HUDEP-2 (cell line): ENCODE measurements at regions not wholly inside any gene's neighbourhood (a gene's known extent, or its start where the extent isn't known, plus 50 kb on each side); places are given as distances from the start of the nearest gene placed in this dataset.
A peak's percentile ranks its signal among the peaks of the same experiment; 100 is the strongest.
"Not testable (repeated sequence)": the region's sequence is repeated elsewhere in the genome, so short reads cannot be mapped to it uniquely, and the experiment has no call there.

Source experiments
- DNase-seq, 76 experiments: peaks; one replicate each; lab custom pipeline; 2025; ENCODE audit not compliant: unreplicated experiment in 76 of 76; lab: John Stamatoyannopoulos, UW

- peak in 2 of 76 experiments; percentile 1 to 13 for DNase-seq
Measured at GRCh38 chr4:123661080-123661737, 264.6 kb downstream of the SPRY1 start.

- no peak for DNase-seq
Measured at GRCh38 chr4:123662827-123663226, 266.2 kb downstream of the SPRY1 start.

- no peak for DNase-seq
Measured at GRCh38 chr4:123666486-123666885, 269.9 kb downstream of the SPRY1 start.

DNA sequence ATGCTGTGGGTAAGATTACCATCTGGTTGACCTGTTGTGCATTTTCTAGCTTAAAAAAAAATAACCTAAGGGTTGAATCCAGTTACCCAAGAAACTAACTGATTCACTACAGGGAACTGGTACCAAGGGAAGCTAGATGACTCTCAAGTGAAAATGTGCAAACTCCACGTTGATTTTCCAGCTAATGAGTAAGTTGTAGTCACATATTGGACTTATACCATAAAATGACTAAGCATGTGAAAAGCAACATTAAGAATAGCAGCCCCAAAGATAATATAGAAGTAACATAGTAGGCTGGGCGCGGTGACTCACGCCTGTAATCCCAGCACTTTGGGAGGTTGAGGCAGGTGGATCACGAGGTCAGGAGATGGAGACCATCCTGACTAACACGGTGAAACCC, 270.9 kb downstream of the SPRY1 start:
- DNase-seq: no peak

GRCh38 chr4:123667991-123668390, 271.4 kb downstream of the SPRY1 start:
- no peak for DNase-seq

DNA sequence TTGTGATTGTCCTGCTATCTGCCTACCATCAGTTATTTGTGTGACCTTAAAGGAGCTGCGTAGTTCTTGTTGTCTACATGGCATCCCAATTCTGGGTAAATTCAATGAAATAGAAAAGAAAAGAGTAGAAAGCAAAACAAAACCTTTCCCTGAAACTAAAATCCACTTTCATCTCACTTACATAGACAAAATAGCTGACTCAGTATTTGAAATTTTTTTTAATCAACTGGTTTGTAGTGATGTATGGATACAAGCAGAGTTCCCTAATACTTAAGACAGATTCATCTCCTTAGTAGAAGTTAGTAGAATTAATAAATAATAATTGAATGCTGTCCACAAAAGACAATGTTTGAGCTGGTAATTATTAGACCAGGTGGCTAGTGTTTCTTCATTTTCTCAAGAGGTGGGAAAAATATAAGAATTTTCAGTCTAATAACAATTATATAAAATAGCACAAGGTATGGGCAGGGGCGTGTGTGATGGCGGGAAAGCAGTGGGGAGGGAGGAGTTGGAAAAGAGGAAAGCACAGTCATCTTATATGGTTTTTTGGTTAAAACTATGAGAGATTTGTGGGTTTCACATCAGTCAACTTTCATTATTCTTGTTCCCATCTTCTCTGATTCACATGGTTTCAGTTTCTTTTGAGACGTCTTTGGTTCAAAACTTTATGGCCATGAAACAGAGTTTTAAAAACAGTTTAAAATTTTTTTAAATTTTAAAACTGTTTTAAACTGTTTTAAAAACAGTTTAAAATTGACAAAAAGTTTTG, 275.2 kb downstream of the SPRY1 start:
- no peak for DNase-seq

- DNase-seq: no peak
Measured at GRCh38 chr4:123672987-123673386, 276.4 kb downstream of the SPRY1 start.

DNA sequence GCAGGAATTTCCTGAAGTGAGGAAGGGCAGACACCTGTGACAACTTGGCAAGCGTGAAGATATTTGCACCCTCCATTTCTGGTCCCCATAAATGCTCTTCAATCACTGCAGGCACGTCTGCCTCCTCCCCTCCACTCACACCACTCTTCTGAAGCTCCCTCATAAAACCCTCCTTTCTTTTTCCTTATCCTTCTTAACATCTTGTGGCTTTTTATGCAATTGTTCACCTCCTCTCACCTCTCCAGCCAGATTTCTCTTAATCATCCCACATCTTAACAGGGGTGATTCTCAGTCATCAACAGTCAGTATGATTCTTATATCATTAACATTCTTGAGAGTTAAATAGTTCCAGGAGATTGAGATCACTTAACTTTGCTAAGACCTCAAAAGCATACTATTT, 277.4 kb downstream of the SPRY1 start:
- DNase-seq: no peak

DNA sequence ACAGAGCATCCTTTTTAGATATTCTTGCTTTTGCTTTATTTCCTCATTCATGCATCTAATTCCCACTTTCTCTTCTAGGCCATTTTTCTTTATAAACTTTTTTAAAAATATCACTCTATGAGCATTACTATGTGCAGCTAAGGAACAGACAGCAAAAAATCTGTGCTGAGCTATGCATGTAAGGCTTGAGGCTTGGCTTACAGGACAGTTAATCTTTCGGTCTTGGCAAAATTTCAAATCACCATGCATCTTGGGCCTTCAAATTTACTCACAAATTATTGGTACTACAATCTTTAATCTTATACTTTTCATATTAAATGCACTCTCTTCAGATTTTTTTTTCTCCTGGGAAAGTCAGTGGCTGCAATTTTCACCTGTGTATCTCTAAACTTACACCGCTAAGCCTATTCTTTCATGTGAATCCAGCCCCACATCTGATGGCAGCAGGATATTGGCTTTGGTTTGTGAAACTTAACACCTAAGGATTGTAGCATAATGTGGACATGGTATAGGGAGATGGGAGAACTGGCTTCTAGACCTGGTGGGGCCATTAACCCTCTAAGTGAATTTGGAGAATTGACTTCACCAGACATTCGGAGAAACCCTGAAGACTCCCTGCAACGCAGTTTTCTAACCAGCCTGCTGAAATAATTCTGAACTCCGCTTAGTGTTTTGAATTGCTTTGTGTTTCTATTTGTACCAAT, 278.3 kb downstream of the SPRY1 start:
- DNase-seq: no peak

DNA sequence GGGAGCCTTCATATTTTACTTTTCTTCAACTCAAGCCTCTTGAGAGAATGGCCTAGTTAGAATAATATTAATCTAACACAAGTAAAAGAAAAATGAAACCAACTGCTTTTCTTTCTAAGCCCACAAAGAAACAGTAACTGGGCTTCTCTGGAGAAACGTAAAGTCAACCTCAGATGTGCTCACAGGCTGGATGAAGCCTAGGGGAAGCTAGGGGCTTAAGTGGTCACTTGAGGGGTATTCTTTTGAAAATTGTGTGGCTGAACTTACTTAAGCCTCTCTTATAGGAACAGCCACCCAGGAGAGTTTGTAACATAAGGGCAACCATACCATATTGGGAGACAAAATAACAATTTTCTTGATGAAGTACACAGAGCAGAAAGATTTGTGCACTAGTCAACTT, 279.0 kb downstream of the SPRY1 start:
- no peak for DNase-seq

DNA sequence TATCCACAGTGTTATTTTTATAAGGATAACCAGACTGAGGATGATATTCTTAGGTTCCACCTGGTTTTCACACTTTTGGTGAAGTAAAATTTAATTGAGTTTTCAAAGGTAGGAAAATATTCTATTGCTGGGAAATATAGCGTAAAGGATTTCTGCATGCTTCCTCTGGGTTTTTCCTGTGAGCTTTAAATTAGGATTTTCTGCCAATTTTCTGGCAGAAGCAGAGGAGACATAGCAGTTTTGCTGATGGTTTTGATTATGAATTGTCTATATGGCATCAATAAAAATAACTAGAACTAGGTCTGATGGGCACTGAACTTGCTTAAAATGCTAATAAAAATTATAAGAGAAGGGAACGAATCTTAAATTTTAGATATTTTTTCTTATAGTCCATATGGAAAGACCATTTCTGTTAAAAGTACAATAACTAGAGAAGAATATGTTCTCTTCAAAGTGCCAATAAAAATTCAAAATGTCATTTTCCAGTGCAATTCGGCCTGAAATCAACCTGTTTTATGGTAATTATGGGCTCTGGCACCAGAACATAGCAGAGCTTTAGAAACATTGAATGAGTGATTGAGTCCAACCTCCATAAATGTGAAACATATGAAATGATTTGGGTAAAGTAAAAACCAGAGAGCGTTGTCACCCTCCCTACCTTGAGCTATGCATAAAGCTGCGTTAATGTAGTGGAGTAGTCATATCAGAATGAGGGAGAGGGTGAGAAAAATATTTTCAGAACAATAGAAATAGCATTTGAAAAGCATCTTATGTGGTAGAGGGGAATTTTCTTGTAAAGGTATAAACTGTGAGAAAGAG, 279.7 kb downstream of the SPRY1 start:
- no peak for DNase-seq

GRCh38 chr4:123676890-123677229, 280.3 kb downstream of the SPRY1 start:
- DNase-seq: no peak

DNA sequence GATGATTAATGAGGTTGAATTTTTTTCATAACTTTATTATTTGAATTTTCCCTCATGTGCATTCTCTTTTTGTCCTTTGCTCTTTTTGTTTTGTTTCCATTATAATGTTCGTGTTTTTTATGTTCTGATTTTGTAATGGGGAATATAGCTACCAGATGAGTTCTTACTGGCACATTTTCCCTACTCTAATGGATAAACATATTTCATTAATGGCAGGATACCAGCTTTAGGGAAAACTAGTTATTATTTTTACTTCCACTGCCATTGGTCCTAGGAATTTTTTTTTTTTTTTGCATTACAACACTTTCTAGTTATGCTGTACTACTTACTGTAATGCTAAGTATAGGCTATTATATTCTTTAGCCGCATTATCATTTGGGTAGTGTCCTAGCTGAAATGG, 286.3 kb downstream of the SPRY1 start:
- DNase-seq: no peak

DNA sequence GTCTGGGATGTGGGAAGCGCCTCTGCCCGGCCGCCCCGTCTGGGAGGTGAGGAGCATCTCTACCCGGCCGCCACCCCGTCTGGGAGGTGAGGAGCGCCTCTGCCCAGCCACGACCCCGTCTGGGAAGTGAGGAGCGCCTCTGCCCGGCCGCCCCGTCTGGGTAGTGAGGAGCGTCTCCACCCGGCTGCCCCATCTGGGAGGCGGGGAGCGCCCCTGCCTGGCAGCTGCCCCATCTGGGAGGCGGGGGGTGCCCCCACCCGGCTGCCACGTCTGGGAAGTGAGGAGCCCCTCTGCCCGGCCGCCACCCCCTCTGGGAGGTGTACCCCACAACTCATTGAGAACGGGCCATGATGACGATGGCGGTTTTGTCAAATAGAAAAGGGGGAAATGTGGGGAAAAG, 288.3 kb downstream of the SPRY1 start:
- not testable (repeated sequence) for DNase-seq

DNA sequence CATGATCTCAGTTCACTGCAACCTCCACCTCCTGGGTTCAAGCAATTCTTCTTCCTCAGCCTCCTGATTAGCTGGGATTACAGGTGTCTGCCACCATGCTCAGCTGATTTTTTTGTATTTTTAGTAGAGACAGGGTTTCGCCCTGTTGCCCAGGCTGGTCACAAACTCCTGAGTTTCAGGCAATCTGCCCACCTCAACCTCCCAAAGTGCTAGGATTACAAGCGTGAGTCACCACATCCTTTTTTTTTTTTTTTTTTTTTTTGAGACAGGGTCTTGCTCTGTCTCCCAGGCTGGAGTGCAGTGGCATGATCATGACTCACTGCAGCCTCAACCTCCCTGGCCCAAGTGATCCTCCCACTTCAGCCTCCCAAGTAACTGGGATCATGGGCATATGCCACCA, 298.9 kb downstream of the SPRY1 start:
- DNase-seq: not testable (repeated sequence)

GRCh38 chr4:123696687-123697086, 300.1 kb downstream of the SPRY1 start:
- no peak for DNase-seq

DNA sequence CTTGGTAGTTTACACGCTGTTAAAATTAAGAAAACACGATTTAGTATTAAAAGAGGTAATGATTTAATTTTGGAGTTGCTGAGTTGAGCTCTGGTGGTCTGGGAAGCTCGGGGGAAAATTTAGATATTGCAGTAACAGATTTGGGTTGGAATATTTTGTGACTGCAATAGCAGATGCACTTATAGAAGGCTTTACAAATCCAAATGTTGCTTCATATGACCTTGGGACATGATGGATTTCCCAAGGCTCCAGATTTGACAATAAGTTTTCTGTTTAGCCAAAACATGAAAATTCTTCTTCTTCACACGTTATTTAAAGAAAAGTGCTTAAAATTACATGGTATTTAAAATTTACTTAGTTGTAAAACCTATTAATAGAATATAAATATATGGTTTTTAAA, 302.0 kb downstream of the SPRY1 start:
- DNase-seq: no peak

DNA sequence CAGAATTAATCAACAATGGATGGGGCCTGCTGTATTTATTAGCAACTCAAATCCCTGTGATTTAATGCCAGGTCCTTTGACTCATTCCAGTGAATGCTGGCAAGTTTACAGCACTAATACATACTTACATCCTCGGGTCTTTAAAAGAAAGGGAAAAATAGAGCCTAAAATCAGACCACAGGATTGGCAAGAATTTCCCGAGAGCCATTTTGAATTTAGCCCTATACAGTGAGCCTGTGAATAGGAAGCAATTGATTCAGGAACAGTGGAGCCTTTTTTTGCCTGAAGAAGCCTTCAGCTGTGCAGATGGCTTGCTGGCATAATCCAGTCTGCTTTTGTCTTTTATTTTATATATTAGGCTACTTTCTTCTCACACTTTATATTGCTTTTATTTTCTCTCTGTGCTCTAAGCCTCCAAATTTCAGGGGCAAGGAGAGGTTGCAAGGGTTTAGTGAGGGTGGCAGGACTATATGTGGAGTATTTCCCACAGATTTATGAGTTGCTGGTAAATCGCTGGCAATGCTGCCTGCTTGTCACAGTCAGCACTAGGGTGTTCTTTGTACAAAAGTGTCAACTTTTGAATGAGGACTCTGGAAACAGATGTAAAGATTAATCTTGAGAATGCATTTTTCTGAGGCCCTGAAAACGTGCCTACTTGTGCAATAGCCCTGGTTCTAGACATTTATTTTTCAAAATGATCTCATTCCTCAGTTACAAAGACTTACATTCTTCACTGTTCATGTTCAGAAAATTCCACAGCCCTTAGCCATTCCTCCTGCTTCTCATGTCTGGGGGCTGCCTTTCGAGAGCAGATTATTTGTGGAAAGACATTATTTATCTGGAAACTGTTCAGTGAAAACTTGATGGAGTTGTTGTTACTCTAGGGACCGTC, 303.5 kb downstream of the SPRY1 start:
- no peak for DNase-seq

DNA sequence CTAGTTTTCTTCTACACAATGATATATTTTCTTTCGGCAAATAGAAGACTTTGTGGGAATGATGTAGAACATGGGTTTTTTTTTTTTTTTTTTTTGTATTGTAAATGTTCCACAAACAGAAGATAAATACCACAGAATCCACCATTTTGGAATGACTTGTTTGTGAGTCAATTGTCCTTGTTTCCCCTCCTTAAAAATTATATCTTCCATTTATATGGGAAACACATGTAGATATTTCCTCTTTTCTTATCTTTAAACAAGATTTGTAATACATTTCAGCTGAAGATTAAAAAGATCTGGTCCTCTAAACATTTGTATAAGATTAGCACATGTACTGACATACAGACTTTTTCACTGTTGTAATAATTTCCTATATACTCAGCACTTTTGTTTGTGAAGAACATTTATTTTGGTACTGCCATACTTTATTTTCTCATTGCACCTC, 304.6 kb downstream of the SPRY1 start:
- DNase-seq: no peak

DNA sequence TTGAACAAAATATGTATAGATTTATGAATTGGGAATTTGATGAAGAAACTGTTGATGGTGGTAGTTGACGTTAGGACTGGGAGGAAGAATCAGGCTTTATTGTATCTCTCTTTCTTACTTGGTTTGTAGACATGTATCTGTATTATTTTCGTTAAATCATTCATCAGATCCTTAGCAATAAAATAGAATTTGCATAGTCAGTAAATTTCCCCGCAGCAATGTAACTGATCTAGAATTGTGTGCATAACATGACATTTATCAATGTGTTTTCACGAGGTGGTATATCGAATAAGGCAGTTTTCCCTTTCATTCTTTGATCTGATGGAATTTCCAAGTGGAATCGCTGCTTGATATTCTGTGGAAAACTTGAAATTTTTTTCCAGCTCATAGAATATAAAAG, 308.8 kb downstream of the SPRY1 start:
- DNase-seq: no peak
